A549 (cell line): ENCODE measurements at regions not wholly inside any gene's neighbourhood (a gene's known extent, or its start where the extent isn't known, plus 50 kb on each side); places are given as distances from the start of the nearest gene placed in this dataset.

Source experiments
- CBX2 ChIP-seq: fragments of 200-600 bp; sonication (generic); IDR thresholded peaks from 2 replicates; pipeline ENCODE4 v1.6.1; 2016; ENCODE audit warnings: low read depth, mild to moderate bottlenecking, borderline replicate concordance
- CTCF ChIP-seq: fragments of >200 bp; sonication (Bioruptor Twin); formaldehyde crosslinking; IDR thresholded peaks from 3 replicates; pipeline ENCODE4 v1.5.1; 2016
- HEYL ChIP-seq: fragments of 250-450 bp; sonication (Bioruptor Pico); IDR thresholded peaks from 2 replicates; pipeline ENCODE4 v1.8.0; 2021; ENCODE audit warnings: mild to moderate bottlenecking, moderate library complexity
- JUNB ChIP-seq: fragments of >200 bp; sonication (Bioruptor Twin); formaldehyde crosslinking; IDR thresholded peaks from 2 replicates; pipeline ENCODE4 v1.6.1; 2016
- NR3C1 ChIP-seq: fragments of >200 bp; sonication (Bioruptor Twin); formaldehyde crosslinking; IDR thresholded peaks from 3 replicates; pipeline ENCODE4 v1.6.1; 2017
- RAD21 ChIP-seq, 2 experiments: fragments of >200 bp in 1 of 2; sonication (Bioruptor Twin) in 1 of 2; formaldehyde crosslinking in 1 of 2; IDR thresholded peaks in 1 of 2; conservative IDR thresholded peaks in 1 of 2; 2 replicates in 1 of 2; 3 replicates in 1 of 2; pipeline ENCODE4 v1.6.1; 2012 to 2018; ENCODE audit warnings: inconsistent platforms in 1 of 2
- USF2 ChIP-seq: fragments of 450-650 bp; IDR thresholded peaks from 2 replicates; pipeline ENCODE4 v1.6.1; 2014; ENCODE audit warnings: antibody characterized with exemption

GRCh38 chrY:21177306-21177800 lies 333.8 kb upstream of the RBMY1B start:
- TF ChIP-seq CBX2, result no peak
- TF ChIP-seq CTCF, result no peak
- TF ChIP-seq HEYL (CRISPR knock-in tag), result no peak
- no peak for TF ChIP-seq JUNB
- TF ChIP-seq RAD21 (conservative IDR thresholded peaks at IDR 0.05 in 1 of 2, IDR thresholded peaks at IDR 0.05 in 1 of 2), result no peak
- TF ChIP-seq USF2, result no peak
- TF ChIP-seq NR3C1, result no peak
